A673 (cell line): ENCODE measurements at regions not wholly inside any gene's neighbourhood (a gene's known extent, or its start where the extent isn't known, plus 50 kb on each side); places are given as distances from the start of the nearest gene placed in this dataset.

Experiments used
- BruUV-seq: library from RNA; stranded (reverse); fragments of 400-500 nt; replicated peaks from 2 replicates; lab custom pipeline; 2021; lab: Mats Ljungman, UMichigan
- CTCF ChIA-PET: fragments of 300-600 bp; sonication (Branson Sonifier 250); formaldehyde crosslinking; loops from one replicate; lab custom pipeline; 2022; ENCODE audit warnings: antibody characterized with exemption; lab: Charles Lee
- POLR2A ChIA-PET: fragments of 300-600 bp; sonication (Branson Sonifier 250); formaldehyde crosslinking; loops from one replicate; lab custom pipeline; 2022; ENCODE audit warnings: antibody characterized with exemption; ENCODE audit not compliant: low non-redundant PET; lab: Charles Lee
- DNase-seq: peaks from one replicate; pipeline ENCODE4 v3.0.0-alpha.2; 2015; ENCODE audit warnings: low spot score
- H3K27ac ChIP-seq: fragments of 200-600 bp; sonication (generic); 2 replicates; pipeline ENCODE4 v1.5.1; 2016; ENCODE audit warnings: mixed run types, low read depth, mild to moderate bottlenecking, mixed read lengths, antibody characterized with exemption, low read length; ENCODE audit not compliant: poor library complexity, severe bottlenecking
- H3K27me3 ChIP-seq: fragments of 200-600 bp; sonication (generic); replicated peaks from 2 replicates; pipeline ENCODE4 v1.6.1; 2017; ENCODE audit warnings: mixed run types, low read depth, mild to moderate bottlenecking, mixed read lengths, antibody characterized with exemption, low read length; ENCODE audit not compliant: insufficient read depth, poor library complexity
- H3K36me3 ChIP-seq: fragments of 200-600 bp; sonication (generic); 2 replicates; pipeline ENCODE4 v1.6.1; 2016; ENCODE audit warnings: mixed run types, mild to moderate bottlenecking, mixed read lengths, antibody characterized with exemption, low read length; ENCODE audit not compliant: insufficient read depth, poor library complexity, severe bottlenecking
- H3K4me1 ChIP-seq: fragments of 200-600 bp; sonication (generic); 2 replicates; pipeline ENCODE4 v1.6.1; 2017; ENCODE audit warnings: mixed run types, mild to moderate bottlenecking, mixed read lengths, antibody characterized with exemption, low read length; ENCODE audit not compliant: insufficient read depth, poor library complexity, severe bottlenecking
- H3K4me3 ChIP-seq: fragments of 200-600 bp; sonication (generic); 2 replicates; pipeline ENCODE4 v1.5.1; 2016; ENCODE audit warnings: low read depth, mixed run types, mild to moderate bottlenecking, mixed read lengths, low read length; ENCODE audit not compliant: poor library complexity, severe bottlenecking
- H3K9me3 ChIP-seq: fragments of 200-600 bp; sonication (generic); 2 replicates; pipeline ENCODE4 v1.6.1; 2016; ENCODE audit warnings: mixed run types, low read depth, mild to moderate bottlenecking, mixed read lengths, antibody characterized with exemption, low read length; ENCODE audit not compliant: poor library complexity, severe bottlenecking
- EZH2 ChIP-seq: fragments of 200-600 bp; sonication (generic); IDR thresholded peaks from 2 replicates; pipeline ENCODE4 v1.6.1; 2017; ENCODE audit warnings: borderline replicate concordance, low read depth, mild to moderate bottlenecking, mixed read lengths, antibody characterized with exemption, low read length; ENCODE audit not compliant: poor library complexity, severe bottlenecking
- intact Hi-C: fragments of 100-400 bp; cut with micrococcal nuclease; formaldehyde crosslinking; loops from one replicate; pipeline ENCODE4 v1.10.0; 2022; ENCODE audit not compliant: unreplicated experiment
- TF ChIP-seq, protein P1 (sequence below): fragments of 300-800, 200-600 bp; sonication (generic); conservative IDR thresholded peaks from 2 replicates; pipeline ENCODE4 v1.5.1; 2017; ENCODE audit warnings: low read depth, mild to moderate bottlenecking, antibody characterized with exemption, low read length, moderate library complexity, mixed read lengths

GRCh38 chr5:165163861-165164260 is 1658.4 kb downstream of the MAT2B start:
- no peak for DNase-seq
- Histone ChIP-seq H3K4me3 (no peak overlapping the region), H3K9me3 (no peaks in the 10 kb centered on the region), H3K27ac (no peak overlapping the region), H3K36me3 (no peaks in the 10 kb centered on the region), H3K4me1 (no peaks in the 10 kb centered on the region), H3K27me3 (no peaks in the 10 kb centered on the region)
- no peak for TF ChIP-seq EZH2
- TF ChIP-seq, protein P1, sequence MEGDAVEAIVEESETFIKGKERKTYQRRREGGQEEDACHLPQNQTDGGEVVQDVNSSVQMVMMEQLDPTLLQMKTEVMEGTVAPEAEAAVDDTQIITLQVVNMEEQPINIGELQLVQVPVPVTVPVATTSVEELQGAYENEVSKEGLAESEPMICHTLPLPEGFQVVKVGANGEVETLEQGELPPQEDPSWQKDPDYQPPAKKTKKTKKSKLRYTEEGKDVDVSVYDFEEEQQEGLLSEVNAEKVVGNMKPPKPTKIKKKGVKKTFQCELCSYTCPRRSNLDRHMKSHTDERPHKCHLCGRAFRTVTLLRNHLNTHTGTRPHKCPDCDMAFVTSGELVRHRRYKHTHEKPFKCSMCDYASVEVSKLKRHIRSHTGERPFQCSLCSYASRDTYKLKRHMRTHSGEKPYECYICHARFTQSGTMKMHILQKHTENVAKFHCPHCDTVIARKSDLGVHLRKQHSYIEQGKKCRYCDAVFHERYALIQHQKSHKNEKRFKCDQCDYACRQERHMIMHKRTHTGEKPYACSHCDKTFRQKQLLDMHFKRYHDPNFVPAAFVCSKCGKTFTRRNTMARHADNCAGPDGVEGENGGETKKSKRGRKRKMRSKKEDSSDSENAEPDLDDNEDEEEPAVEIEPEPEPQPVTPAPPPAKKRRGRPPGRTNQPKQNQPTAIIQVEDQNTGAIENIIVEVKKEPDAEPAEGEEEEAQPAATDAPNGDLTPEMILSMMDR, result no peak
- intact Hi-C loops, result no loop called here
- POLR2A ChIA-PET, result no interaction called here
- no TSS peak for BruUV-seq
- CTCF ChIA-PET, result no interaction called here

DNA sequence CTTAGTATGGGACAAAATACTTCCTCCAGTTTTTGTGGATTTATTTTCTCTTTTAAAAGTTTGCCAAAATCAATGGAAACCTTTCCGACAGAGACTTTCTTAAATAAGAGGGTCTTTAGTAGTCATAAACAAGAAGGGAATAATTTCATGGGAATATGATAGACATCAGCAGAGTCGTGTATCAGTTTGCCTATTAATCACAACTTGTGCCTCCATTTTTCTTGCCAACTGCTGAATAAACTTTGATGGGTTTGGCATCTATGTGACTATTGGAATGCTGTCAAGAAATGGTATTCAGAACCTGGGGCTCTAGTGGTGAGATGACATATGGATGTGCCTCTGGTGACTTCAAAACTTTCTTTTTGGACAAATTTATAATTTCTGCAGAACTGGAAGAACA is 1668.2 kb downstream of the MAT2B start:
- ChIA-PET POLR2A (no interaction called here), CTCF (no interaction called here)
- Histone ChIP-seq H3K4me3 (no peak overlapping the region), H3K27ac (no peak overlapping the region), H3K4me1 (no peaks in the 10 kb centered on the region), H3K36me3 (no peaks in the 10 kb centered on the region), H3K27me3 (no peaks in the 10 kb centered on the region), H3K9me3 (no peaks in the 10 kb centered on the region)
- no peak for DNase-seq
- intact Hi-C loops, result no loop called here
- BruUV-seq, result no TSS peak
- TF ChIP-seq, protein P1, result no peak
- no peak for TF ChIP-seq EZH2

DNA sequence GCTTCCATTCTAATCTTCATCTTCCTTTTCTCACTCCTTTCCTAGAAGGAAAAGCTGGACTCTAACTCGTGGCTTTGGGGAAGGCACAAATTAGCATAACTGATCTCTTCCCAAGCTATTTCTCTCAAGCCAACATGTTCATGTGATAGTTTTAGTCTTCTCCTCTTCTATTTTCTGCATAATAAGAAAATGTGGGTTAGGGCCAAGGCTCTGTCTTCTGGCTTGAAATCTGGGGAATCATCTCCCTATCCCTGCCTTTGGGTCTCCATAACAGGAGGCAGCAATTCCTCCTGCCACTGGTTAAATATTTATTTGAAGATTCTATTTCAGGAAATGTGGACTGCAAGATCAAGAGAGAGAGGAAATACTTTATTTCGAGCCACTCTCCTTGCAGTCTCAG is 1669.6 kb downstream of the MAT2B start:
- TF ChIP-seq EZH2, result no peak
- TF ChIP-seq, protein P1, result no peak
- intact Hi-C loops, result no loop called here
- Histone ChIP-seq H3K27me3 (no peaks in the 10 kb centered on the region), H3K27ac (no peak overlapping the region), H3K9me3 (no peaks in the 10 kb centered on the region), H3K4me1 (no peaks in the 10 kb centered on the region), H3K4me3 (no peak overlapping the region), H3K36me3 (no peaks in the 10 kb centered on the region)
- BruUV-seq, result no TSS peak
- ChIA-PET CTCF (no interaction called here), POLR2A (no interaction called here)
- no peak for DNase-seq
